ENCODE measurements at regions not wholly inside any gene's neighbourhood (a gene's known extent, or its start where the extent isn't known, plus 50 kb on each side); places are given as distances from the start of the nearest gene placed in this dataset.

DNA sequence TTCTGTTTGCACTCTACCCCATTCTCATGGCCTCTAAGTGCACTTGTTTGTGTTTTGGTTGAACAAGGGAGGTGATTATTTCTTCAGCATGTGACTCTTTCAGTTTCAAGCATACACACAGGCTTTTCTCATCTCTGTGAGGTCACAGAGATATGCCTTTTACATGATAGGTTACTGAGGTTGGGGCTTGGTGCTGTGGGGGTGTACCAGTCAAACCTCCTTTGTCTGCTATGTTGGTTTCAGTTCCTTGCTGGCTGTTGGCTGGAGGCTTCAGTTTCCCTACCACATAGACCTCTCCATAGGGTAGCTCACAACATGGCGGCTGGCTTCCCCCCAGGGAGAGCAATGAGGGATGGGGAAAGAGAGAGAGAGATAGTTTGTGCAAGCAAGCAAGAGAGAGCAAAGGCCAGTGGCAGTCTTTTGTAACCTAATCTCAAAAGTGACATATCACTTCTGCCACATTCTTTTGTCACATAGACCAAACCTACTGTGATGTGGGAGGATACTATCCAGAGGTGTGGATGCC lies 96.7 kb upstream of the SEMA6A start:
- Mint-ChIP-seq H3K27ac (no peak overlapping the region), H3K4me3 (no peak overlapping the region), H3K27me3 (no peaks in the 10 kb centered on the region), H3K4me1 (no peaks in the 10 kb centered on the region), H3K36me3 (no peaks in the 10 kb centered on the region), H3K9me3 (no peaks in the 10 kb centered on the region)
- no peak for ATAC-seq (ENCODE audit: low read depth)
- DNase-seq, result no peak
- POLR2A ChIA-PET, result no interaction called here

DNA sequence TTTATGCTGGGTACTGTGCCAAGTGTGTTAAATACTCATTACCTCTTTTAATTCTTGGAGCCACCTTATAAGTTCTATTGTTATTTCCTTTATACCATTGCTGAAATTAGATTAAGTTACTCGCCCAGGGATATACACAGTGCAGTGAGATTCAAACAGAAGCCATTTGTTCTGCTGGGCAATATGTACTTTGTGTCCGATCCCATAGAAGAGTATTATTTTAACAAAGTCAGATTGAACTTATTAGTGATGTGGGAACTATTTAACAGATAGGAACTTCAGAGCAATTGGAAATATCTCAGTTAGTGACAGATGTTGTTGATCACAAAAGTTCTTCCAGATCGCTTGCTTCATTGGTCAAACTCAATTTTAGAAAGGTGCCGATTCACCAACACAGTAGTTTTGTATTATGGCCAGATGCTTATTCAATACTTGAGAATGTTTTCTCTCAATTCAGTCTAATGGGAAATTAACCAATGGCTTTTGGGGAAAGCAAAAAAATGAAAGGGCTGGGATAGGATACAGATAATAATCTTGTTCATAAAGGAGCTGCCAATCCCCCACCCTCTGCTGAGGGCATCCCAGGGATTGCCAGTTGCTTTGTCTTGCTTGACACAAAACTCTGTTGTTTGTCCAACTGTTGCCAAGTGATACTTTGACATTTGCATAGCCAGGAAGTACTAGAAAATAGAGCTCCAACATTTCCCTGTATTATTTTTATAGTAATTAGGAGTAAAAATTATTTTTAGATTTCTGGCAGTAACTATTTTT lies 94.8 kb upstream of the SEMA6A start:
- Mint-ChIP-seq H3K36me3 (no peaks in the 10 kb centered on the region), H3K27ac (no peak overlapping the region), H3K4me3 (no peak overlapping the region), H3K27me3 (no peaks in the 10 kb centered on the region), H3K4me1 (no peaks in the 10 kb centered on the region), H3K9me3 (no peaks in the 10 kb centered on the region)
- ATAC-seq (ENCODE audit: low read depth) (no peak), DNase-seq (no peak)
- POLR2A ChIA-PET, result no interaction called here

DNA sequence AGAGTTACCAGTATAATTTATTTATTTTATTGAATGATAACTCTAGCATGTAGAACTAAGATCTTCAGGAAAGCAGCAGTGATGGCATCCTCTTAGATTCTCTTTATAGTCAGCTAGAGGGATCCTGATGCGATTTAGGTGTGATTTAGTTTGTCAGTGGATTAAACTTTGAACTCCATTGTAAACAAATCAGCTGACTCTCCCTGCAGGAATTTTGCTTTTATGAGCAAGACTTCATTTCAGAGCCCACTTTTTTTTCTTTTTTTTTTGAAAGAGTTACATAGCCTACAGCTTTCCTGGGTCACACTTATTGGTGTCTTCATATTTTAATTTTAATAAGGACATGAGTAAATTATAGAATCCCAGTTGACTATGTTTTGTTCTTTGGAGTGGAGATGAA lies 93.8 kb upstream of the SEMA6A start:
- no peaks in the 10 kb centered on the region for H3K9me3 Mint-ChIP-seq
- DNase-seq (no peak), ATAC-seq (ENCODE audit: low read depth) (no peak)
- no peak overlapping the region for H3K4me3 Mint-ChIP-seq
- POLR2A ChIA-PET, result no interaction called here
- no peaks in the 10 kb centered on the region for H3K36me3 Mint-ChIP-seq
- no peaks in the 10 kb centered on the region for H3K4me1 Mint-ChIP-seq
- H3K27ac Mint-ChIP-seq, result no peak overlapping the region
- H3K27me3 Mint-ChIP-seq, result no peaks in the 10 kb centered on the region

DNA sequence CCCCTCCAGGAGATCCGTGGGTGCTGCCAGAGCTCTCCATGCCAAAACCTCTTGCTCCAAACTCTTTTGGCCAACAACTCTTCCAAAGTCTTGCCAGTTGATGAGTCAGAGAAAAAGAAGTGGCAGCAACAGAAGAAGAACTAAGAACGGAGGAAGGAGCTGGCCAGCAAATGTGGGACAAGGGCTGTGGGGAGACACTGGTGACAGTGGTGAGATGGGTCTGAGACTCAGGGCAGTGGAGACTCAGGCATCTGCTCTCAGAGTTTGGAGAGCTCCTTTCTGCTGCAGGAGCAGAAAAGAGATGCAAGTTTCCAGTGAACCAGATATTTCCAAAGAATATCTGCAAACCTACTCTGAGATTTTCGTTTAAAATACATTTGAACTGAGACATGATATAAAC lies 92.3 kb upstream of the SEMA6A start:
- Mint-ChIP-seq H3K27ac (no peak overlapping the region), H3K36me3 (no peaks in the 10 kb centered on the region), H3K4me1 (no peaks in the 10 kb centered on the region), H3K27me3 (no peaks in the 10 kb centered on the region), H3K9me3 (no peaks in the 10 kb centered on the region), H3K4me3 (no peak overlapping the region)
- ATAC-seq (ENCODE audit: low read depth) (no peak), DNase-seq (no peak)
- POLR2A ChIA-PET, result no interaction called here

DNA sequence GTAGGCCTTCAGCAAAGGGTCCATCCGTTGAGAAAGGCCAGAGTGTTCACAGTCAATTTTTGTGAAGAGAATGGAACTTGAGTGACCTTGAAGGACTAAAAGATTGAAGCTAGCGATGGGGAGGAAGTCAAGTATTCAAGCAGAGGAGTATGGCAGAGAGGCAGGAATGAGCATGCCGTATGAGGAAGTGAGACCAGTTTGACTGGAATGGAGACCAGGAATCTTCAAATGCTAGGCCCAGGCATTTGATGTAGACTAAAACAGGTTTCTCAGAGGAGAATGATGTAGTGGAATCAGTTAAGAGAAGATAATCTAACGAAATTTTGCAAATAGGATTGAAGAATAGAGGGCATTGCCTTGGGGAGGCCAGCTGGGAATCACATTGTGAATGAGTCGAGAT lies 90.4 kb upstream of the SEMA6A start:
- POLR2A ChIA-PET, result interaction anchor here (0.7 kb wide), 1 partner anchor 287 kb away, joined by 3 read pairs; no protein-coding TSS in a partner anchor
- H3K36me3 Mint-ChIP-seq, result no peaks in the 10 kb centered on the region
- no peak overlapping the region for H3K27ac Mint-ChIP-seq
- no peaks in the 10 kb centered on the region for H3K4me1 Mint-ChIP-seq
- H3K4me3 Mint-ChIP-seq, result no peak overlapping the region
- DNase-seq, result no peak
- no peak for ATAC-seq (ENCODE audit: low read depth)
- H3K9me3 Mint-ChIP-seq, result peaks cover 3% of the 10 kb centered on the region
- H3K27me3 Mint-ChIP-seq, result no peaks in the 10 kb centered on the region

DNA sequence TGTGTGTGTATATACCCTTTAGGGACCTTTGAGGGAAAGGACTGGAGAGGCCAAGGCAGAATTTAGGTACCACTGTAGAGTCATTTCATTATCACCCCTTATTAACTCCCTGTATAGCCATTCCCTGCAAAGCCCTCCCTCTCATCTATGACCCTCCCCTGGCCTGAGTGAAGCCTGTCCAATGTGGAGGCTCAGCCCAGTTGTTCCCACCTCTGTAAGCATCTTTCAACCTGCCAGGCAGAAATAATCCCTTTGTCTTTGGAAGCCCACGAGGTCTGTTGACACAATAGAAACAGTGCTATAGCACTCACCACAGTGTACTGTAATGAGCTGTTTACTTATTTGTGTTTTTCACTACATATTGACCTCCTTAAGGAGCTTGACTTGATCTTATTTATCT lies 88.5 kb upstream of the SEMA6A start:
- H3K36me3 Mint-ChIP-seq, result no peaks in the 10 kb centered on the region
- H3K4me1 Mint-ChIP-seq, result no peaks in the 10 kb centered on the region
- H3K27me3 Mint-ChIP-seq, result peaks cover 6% of the 10 kb centered on the region
- no peak overlapping the region for H3K27ac Mint-ChIP-seq
- DNase-seq (no peak), ATAC-seq (ENCODE audit: low read depth) (no peak)
- no peak overlapping the region for H3K4me3 Mint-ChIP-seq
- POLR2A ChIA-PET, result no interaction called here
- H3K9me3 Mint-ChIP-seq, result peaks cover 3% of the 10 kb centered on the region

DNA sequence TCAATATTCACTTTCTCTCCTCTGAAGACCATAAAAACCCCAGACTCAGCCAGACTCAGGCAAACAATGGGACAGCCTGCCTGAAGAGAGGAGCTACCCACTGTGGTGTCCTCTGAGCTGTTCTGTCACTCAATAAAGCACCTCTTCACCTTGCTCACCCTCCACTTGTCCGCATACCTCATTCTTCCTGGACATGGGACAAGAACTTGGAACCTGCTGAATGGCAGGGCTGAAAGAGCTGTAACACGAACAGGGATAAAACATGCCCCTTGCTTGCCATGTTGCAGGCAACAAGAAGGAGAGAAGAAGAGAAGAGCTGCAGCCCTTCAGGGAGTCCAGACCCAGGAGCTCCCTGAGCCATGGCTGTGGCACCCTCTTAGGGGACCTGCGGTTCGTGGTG lies 86.8 kb upstream of the SEMA6A start:
- no peaks in the 10 kb centered on the region for H3K36me3 Mint-ChIP-seq
- ATAC-seq (ENCODE audit: low read depth) (no peak), DNase-seq (no peak)
- H3K27me3 Mint-ChIP-seq, result peaks cover 11% of the 10 kb centered on the region
- H3K9me3 Mint-ChIP-seq, result peaks cover 3% of the 10 kb centered on the region
- no peaks in the 10 kb centered on the region for H3K4me1 Mint-ChIP-seq
- no peak overlapping the region for H3K4me3 Mint-ChIP-seq
- H3K27ac Mint-ChIP-seq, result no peak overlapping the region
- POLR2A ChIA-PET, result no interaction called here

DNA sequence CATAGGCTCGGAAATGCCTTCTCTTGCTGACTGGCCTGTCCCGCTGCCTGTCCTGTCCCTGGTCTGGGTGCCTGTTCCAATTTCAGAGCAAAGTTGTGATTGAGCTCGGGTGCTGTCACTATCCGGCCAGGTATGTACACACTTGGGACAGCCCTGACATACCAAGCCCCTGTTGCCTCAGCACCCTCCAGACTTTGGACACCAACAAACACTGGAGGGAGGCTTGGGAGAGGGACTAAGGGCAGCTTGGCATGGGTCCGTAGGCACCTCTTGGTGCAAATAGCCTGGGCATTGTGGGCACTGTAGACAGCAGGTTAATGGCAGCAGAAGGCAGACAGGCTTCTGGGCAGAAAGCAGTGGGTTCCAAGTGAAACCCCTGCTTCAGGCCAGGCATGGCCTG lies 86.3 kb upstream of the SEMA6A start:
- Mint-ChIP-seq H3K36me3 (no peaks in the 10 kb centered on the region), H3K27me3 (peaks cover 11% of the 10 kb centered on the region), H3K27ac (no peak overlapping the region), H3K9me3 (peaks cover 3% of the 10 kb centered on the region), H3K4me3 (no peak overlapping the region), H3K4me1 (no peaks in the 10 kb centered on the region)
- no peak for ATAC-seq (ENCODE audit: low read depth)
- POLR2A ChIA-PET, result no interaction called here
- DNase-seq, result no peak

DNA sequence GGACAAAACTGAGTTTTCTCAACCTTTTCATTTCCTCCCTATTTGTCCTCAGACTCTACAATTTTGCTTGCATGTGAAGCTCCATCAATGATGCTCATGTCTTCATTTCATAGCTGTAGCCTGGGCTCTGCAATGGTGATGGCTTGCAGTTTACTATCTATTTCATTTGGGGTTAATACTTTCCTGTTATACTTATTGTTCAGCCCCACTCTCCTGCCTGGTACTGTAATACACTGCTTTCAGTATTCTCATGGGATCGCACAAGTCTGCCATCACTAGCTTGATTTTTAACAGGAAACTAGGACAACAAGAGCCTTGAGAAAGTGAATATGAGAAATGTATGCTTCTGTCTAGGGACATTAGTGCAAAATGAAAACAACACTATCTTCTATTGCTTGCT lies 84.2 kb upstream of the SEMA6A start:
- POLR2A ChIA-PET, result no interaction called here
- peaks cover 3% of the 10 kb centered on the region for H3K9me3 Mint-ChIP-seq
- no peaks in the 10 kb centered on the region for H3K36me3 Mint-ChIP-seq
- no peaks in the 10 kb centered on the region for H3K4me1 Mint-ChIP-seq
- no peak overlapping the region for H3K4me3 Mint-ChIP-seq
- peaks cover 13% of the 10 kb centered on the region for H3K27me3 Mint-ChIP-seq
- no peak overlapping the region for H3K27ac Mint-ChIP-seq
- ATAC-seq (ENCODE audit: low read depth) (no peak), DNase-seq (no peak)

DNA sequence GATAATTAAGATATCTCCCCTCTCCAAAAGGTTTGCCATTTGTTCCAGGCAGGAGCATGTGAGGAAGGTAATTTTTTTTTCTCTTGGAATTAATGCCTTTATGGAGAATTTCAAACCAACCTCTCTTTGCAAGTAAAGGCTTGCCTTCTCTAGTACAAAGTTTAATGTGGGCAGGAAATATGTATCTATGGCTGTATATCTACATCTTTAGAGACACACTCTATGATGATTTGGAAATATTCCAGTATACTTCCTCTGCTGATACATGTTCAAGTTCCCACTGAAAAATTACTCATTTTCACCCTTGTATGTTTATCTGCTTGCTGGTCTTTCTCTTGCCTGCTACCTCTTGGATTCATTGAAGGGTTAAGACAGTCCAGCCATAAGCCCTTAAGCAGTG lies 83.5 kb upstream of the SEMA6A start:
- ATAC-seq (ENCODE audit: low read depth) (no peak), DNase-seq (no peak)
- H3K27ac Mint-ChIP-seq, result no peak overlapping the region
- POLR2A ChIA-PET, result no interaction called here
- H3K9me3 Mint-ChIP-seq, result peaks cover 3% of the 10 kb centered on the region
- no peaks in the 10 kb centered on the region for H3K4me1 Mint-ChIP-seq
- peaks cover 13% of the 10 kb centered on the region for H3K27me3 Mint-ChIP-seq
- no peaks in the 10 kb centered on the region for H3K36me3 Mint-ChIP-seq
- H3K4me3 Mint-ChIP-seq, result no peak overlapping the region

DNA sequence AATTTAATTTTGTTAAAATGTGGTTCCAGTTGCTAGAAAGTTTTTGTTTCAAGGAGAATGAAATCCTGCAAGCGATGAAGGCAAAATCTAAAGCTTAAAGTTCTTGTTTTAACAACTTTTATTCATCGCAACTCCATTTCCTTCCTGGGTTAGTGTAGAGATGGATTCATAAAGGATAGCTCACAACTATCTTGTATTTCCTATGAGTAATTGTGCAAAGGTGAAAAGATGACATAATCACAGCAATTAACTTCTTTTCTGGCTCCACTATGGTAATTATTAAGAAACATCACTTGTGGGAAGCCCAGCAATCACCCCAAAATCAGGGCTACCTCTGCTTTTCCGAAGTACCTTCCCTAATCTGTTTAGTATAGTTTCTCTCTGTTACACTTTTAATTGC lies 80.8 kb upstream of the SEMA6A start:
- Mint-ChIP-seq H3K4me1 (no peaks in the 10 kb centered on the region), H3K36me3 (no peaks in the 10 kb centered on the region)
- ATAC-seq (ENCODE audit: low read depth), result no peak

DNA sequence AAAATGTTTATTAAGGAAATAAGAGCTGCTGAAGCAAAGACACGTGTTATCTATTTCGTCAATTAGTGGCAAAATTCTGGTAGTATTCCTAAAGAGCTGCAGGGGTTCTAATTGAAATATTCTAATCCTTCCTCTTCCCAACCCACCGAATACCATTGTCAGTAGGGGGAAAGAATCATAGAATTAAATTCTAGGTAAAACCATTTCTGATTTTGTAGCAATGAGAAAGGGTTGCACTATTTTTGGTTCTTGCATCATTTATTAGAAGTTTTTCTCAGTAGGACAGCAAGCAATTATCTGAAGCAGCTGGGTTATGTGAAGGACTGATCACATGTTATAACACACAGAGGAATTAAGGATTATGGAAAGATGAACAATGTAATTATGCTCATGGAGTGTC lies 80.3 kb upstream of the SEMA6A start:
- no peaks in the 10 kb centered on the region for H3K4me1 Mint-ChIP-seq
- H3K27me3 Mint-ChIP-seq, result peaks cover 17% of the 10 kb centered on the region
- H3K4me3 Mint-ChIP-seq, result no peak overlapping the region
- H3K27ac Mint-ChIP-seq, result no peak overlapping the region
- POLR2A ChIA-PET, result no interaction called here
- DNase-seq (no peak), ATAC-seq (ENCODE audit: low read depth) (no peak)
- no peaks in the 10 kb centered on the region for H3K9me3 Mint-ChIP-seq
- no peaks in the 10 kb centered on the region for H3K36me3 Mint-ChIP-seq

More for the DNA sequence above, 80.8 kb upstream of the SEMA6A start:
- no peak for DNase-seq
- Mint-ChIP-seq H3K9me3 (no peaks in the 10 kb centered on the region), H3K4me3 (no peak overlapping the region), H3K27me3 (peaks cover 17% of the 10 kb centered on the region), H3K27ac (no peak overlapping the region)
- POLR2A ChIA-PET, result no interaction called here

DNA sequence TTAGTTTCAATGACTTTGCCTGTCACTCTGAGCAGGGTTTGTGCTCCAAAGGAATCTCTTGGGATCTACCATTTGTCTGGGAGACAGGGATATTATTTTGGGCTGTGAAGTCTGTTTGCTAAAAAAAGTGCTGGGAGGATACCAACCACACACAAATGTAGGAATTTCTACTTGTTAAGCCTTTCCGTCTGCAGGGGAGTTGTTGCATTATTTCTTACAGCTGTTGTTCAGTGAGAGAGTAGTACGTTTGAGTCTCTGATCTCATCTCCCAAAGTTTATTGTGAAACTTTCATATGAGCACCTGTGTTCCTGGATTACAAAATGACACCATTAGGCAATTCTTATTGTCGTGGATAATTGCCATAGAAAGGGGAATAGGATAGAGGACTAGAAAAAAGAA lies 78.3 kb upstream of the SEMA6A start:
- no peak for ATAC-seq (ENCODE audit: low read depth)
- POLR2A ChIA-PET, result no interaction called here
- no peaks in the 10 kb centered on the region for H3K4me1 Mint-ChIP-seq

DNA sequence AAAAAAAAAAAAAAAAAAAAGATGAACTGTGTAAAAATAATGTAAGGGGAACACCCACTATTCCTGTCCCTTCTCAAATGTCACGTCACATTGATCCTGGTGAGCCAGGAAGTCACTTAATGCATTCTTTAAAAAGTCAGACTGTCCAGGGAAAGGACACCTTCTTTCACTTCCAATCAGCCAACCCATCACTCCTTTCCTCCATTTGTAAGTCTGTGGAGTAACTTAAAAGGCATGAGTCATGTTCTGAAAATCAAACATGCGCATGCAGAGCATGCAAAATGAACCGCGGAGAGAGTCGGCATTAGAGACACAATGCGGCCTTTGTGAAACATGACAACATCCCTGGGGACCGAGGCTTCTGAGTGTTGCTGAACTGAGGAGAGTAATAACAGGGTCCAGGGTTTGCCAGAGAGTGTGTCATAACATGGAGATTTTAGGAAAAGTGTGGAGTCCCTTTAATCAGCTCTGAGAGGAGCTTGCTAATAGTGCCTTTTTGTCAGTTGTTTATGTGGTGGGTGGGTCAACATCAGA lies 77.6 kb upstream of the SEMA6A start:
- Mint-ChIP-seq H3K27ac (no peak overlapping the region), H3K36me3 (no peaks in the 10 kb centered on the region), H3K4me3 (no peak overlapping the region), H3K4me1 (no peaks in the 10 kb centered on the region), H3K9me3 (no peaks in the 10 kb centered on the region), H3K27me3 (peaks cover 8% of the 10 kb centered on the region)
- POLR2A ChIA-PET, result interaction anchor here (0.7 kb wide), 1 partner anchor 74 kb away, joined by 3 read pairs; no protein-coding TSS in a partner anchor
- ATAC-seq (ENCODE audit: low read depth), result no peak
- DNase-seq, result no peak

More for the DNA sequence above, 78.3 kb upstream of the SEMA6A start:
- Mint-ChIP-seq H3K9me3 (no peaks in the 10 kb centered on the region), H3K27ac (no peak overlapping the region), H3K36me3 (no peaks in the 10 kb centered on the region), H3K4me3 (no peak overlapping the region), H3K27me3 (peaks cover 9% of the 10 kb centered on the region)
- no peak for DNase-seq
